ENCODE measurements at regions not wholly inside any gene's neighbourhood (a gene's known extent, or its start where the extent isn't known, plus 50 kb on each side); places are given as distances from the start of the nearest gene placed in this dataset.
A peak's percentile ranks its signal among the peaks of the same experiment; 100 is the strongest.

DNA sequence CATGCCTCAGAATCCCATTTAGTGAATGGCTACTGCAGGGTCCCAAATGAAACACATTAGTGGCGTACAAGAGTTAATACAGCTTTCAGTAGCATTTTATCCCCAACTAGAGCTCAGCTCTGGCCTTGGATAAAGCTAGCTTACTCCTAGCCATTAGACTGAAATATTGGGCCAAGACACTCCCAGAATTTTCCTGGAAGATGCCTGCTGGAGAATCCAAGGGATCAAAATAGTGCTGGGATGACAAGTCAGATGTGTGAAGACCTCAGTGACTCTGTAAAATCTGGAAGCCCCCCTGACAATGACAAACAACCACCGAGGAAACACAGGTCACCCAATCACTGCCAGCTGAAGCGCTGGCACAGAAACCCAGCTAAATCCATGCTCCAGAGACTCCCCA lies 303.1 kb upstream of the SORL1-AS1 start:
- no peaks in the 10 kb centered on the region for H3K9me3 ChIP-seq
- DNase-seq (ENCODE audit: extremely low spot score in 2 of 2): no peak
- no peak for TF ChIP-seq POLR2A (IDR thresholded peaks at IDR 0.05)
- TF ChIP-seq, protein P1, sequence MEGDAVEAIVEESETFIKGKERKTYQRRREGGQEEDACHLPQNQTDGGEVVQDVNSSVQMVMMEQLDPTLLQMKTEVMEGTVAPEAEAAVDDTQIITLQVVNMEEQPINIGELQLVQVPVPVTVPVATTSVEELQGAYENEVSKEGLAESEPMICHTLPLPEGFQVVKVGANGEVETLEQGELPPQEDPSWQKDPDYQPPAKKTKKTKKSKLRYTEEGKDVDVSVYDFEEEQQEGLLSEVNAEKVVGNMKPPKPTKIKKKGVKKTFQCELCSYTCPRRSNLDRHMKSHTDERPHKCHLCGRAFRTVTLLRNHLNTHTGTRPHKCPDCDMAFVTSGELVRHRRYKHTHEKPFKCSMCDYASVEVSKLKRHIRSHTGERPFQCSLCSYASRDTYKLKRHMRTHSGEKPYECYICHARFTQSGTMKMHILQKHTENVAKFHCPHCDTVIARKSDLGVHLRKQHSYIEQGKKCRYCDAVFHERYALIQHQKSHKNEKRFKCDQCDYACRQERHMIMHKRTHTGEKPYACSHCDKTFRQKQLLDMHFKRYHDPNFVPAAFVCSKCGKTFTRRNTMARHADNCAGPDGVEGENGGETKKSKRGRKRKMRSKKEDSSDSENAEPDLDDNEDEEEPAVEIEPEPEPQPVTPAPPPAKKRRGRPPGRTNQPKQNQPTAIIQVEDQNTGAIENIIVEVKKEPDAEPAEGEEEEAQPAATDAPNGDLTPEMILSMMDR (IDR thresholded peaks at IDR 0.05): no peak
- no peak for TF ChIP-seq POLR2AphosphoS5 (IDR thresholded peaks at IDR 0.05; ENCODE audit: insufficient read depth in 1 of 2, low read depth in 1 of 2)
- intact Hi-C loops (cut with DNase I): no loop called here
- no peak overlapping the region for H3K27ac ChIP-seq
- H3K4me1 ChIP-seq: no peaks in the 10 kb centered on the region
- no peaks in the 10 kb centered on the region for H3K27me3 ChIP-seq
- H3K4me3 ChIP-seq: no peak overlapping the region
- H3K36me3 ChIP-seq: no peaks in the 10 kb centered on the region

DNA sequence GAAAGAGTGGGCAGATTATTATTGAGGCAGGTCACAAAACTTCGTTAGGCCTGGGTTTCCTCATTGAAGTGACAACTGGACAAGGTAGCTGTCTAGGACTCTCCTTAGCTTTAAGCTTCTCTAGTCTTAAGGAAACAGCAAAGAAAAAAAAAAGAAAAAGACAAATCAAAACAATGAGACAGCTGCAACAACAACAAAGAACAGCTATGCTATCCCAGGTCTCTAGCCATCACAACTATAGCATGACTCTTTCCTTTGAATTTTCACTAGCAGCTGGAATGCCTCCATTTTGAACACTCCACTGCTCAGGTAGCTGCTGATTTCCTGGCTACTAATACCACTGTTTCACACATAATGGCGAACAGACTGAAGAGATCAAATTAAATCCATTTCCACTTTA lies 302.4 kb upstream of the SORL1-AS1 start:
- H3K4me3 ChIP-seq: no peak overlapping the region
- intact Hi-C loops (cut with DNase I): no loop called here
- no peaks in the 10 kb centered on the region for H3K4me1 ChIP-seq
- H3K27me3 ChIP-seq: no peaks in the 10 kb centered on the region
- no peak for DNase-seq (ENCODE audit: extremely low spot score in 2 of 2)
- TF ChIP-seq POLR2A (IDR thresholded peaks at IDR 0.05) (no peak), POLR2AphosphoS5 (IDR thresholded peaks at IDR 0.05; ENCODE audit: insufficient read depth in 1 of 2, low read depth in 1 of 2) (no peak)
- TF ChIP-seq, protein P1 (IDR thresholded peaks at IDR 0.05): no peak
- no peaks in the 10 kb centered on the region for H3K36me3 ChIP-seq
- peak overlapping the region; percentile 14 for H3K27ac ChIP-seq
- H3K9me3 ChIP-seq: no peaks in the 10 kb centered on the region

DNA sequence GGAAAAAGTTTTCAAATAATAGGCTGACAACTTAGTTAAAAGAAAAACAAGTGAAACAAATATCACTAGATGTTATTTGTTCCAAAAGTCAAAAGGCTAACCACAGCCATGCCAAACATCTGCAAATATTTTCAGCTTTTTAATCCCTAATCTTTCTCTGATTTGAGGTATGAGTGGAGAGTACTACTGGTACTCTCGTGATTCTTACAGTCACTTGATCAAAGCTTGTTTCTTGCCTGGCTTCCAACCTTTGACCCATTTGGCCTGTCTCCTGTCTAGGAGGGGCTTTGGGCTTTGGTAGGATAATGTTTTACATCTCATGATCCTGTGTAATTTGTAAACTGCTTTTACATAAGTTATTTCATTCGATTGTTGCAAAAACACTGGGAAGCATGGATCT lies 301.8 kb upstream of the SORL1-AS1 start:
- Histone ChIP-seq H3K27me3 (no peaks in the 10 kb centered on the region), H3K9me3 (no peaks in the 10 kb centered on the region), H3K27ac (peak overlapping the region; percentile 14), H3K36me3 (no peaks in the 10 kb centered on the region), H3K4me1 (no peaks in the 10 kb centered on the region), H3K4me3 (no peak overlapping the region)
- intact Hi-C loops (cut with DNase I): no loop called here
- TF ChIP-seq POLR2AphosphoS5 (IDR thresholded peaks at IDR 0.05; ENCODE audit: insufficient read depth in 1 of 2, low read depth in 1 of 2): no peak
- TF ChIP-seq POLR2A (IDR thresholded peaks at IDR 0.05): no peak
- TF ChIP-seq, protein P1 (IDR thresholded peaks at IDR 0.05): no peak
- no peak for DNase-seq (ENCODE audit: extremely low spot score in 2 of 2)

DNA sequence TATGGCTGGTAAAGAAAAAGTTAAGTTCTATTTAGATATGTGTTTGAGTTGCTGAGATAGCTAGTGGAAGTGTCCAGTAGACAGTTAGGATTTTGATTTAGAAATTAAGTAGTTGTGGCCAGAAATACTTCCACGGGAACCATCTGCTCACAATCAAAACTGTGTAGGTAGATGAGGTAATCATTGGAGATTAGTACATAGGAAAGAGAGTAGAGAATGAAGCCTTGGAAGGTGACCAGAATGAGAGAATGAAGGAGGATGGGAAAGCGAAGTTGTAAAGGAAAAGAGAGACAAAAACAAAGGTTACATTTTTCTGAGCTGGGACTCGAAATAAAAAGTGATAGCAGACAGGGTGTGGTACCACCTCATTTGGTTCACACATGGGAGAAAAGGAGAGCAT lies 296.9 kb upstream of the SORL1-AS1 start:
- H3K4me3 ChIP-seq: no peak overlapping the region
- H3K27me3 ChIP-seq: no peaks in the 10 kb centered on the region
- TF ChIP-seq POLR2AphosphoS5 (IDR thresholded peaks at IDR 0.05; ENCODE audit: insufficient read depth in 1 of 2, low read depth in 1 of 2): no peak
- TF ChIP-seq, protein P1 (IDR thresholded peaks at IDR 0.05): no peak
- TF ChIP-seq POLR2A (IDR thresholded peaks at IDR 0.05): no peak
- H3K36me3 ChIP-seq: no peaks in the 10 kb centered on the region
- intact Hi-C loops (cut with DNase I): no loop called here
- no peaks in the 10 kb centered on the region for H3K9me3 ChIP-seq
- DNase-seq (ENCODE audit: extremely low spot score in 2 of 2): no peak
- no peak overlapping the region for H3K27ac ChIP-seq
- no peaks in the 10 kb centered on the region for H3K4me1 ChIP-seq

DNA sequence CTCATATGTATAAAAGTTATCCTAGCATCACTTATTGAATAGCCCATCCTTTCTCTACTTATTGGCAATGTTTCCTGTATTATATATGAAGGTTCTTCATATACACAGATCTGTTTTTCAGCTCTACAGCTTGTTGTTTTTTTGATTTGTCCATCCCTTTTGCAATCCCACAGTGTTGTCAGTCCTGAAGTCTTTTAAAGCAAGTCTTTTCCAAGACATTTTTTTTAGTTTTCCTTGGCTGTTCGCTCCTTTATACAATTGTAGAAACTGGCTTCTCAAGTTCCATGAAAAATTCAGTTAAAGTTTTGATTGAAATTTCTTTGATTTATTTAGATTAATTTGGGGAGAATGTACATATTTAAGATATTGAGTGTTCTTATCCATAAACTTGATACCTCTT lies 295.3 kb upstream of the SORL1-AS1 start:
- Histone ChIP-seq H3K27ac (no peak overlapping the region), H3K27me3 (no peaks in the 10 kb centered on the region), H3K4me1 (no peaks in the 10 kb centered on the region), H3K36me3 (no peaks in the 10 kb centered on the region), H3K9me3 (no peaks in the 10 kb centered on the region), H3K4me3 (no peak overlapping the region)
- TF ChIP-seq POLR2A (IDR thresholded peaks at IDR 0.05): no peak
- TF ChIP-seq POLR2AphosphoS5 (IDR thresholded peaks at IDR 0.05; ENCODE audit: insufficient read depth in 1 of 2, low read depth in 1 of 2): no peak
- TF ChIP-seq, protein P1 (IDR thresholded peaks at IDR 0.05): no peak
- intact Hi-C loops (cut with DNase I): no loop called here
- DNase-seq (ENCODE audit: extremely low spot score in 2 of 2): no peak

All from vagina (tissue), 2 donors.